IPS-18a (cell line): ENCODE measurements at regions not wholly inside any gene's neighbourhood (a gene's known extent, or its start where the extent isn't known, plus 50 kb on each side); places are given as distances from the start of the nearest gene placed in this dataset.

Experiments
- H3K27ac ChIP-seq: one replicate; pipeline ENCODE4 v1.5.1; 2013; ENCODE audit warnings: low read length
- H3K27me3 ChIP-seq: one replicate; pipeline ENCODE4 v1.6.1; 2013; ENCODE audit warnings: mild to moderate bottlenecking, low read length; ENCODE audit not compliant: control insufficient read depth, insufficient read depth
- H3K36me3 ChIP-seq: one replicate; pipeline ENCODE4 v1.6.1; 2013; ENCODE audit warnings: low read depth, low read length; ENCODE audit not compliant: control insufficient read depth
- H3K4me1 ChIP-seq: one replicate; pipeline ENCODE4 v1.6.1; 2013; ENCODE audit warnings: low read depth, low read length; ENCODE audit not compliant: control insufficient read depth
- H3K4me3 ChIP-seq: one replicate; pipeline ENCODE4 v1.5.1; 2013; ENCODE audit warnings: low read length
- H3K9ac ChIP-seq: one replicate; pipeline ENCODE4 v1.6.1; 2013; ENCODE audit warnings: mild to moderate bottlenecking, low read length, moderate library complexity
- H3K9me3 ChIP-seq: one replicate; pipeline ENCODE4 v1.6.1; 2013; ENCODE audit warnings: low read depth, low read length; ENCODE audit not compliant: control insufficient read depth

- H3K9ac ChIP-seq = no peak overlapping the region
- H3K27me3 ChIP-seq = no peaks in the 10 kb centered on the region
- no peak overlapping the region for H3K27ac ChIP-seq
- no peak overlapping the region for H3K4me3 ChIP-seq
- no peaks in the 10 kb centered on the region for H3K4me1 ChIP-seq
- H3K9me3 ChIP-seq = no peaks in the 10 kb centered on the region
- no peaks in the 10 kb centered on the region for H3K36me3 ChIP-seq
Measured at GRCh38 chr11:19602891-19603290, 109.7 kb upstream of the NAV2 start.

- H3K4me1 ChIP-seq = no peaks in the 10 kb centered on the region
- no peak overlapping the region for H3K27ac ChIP-seq
Measured at GRCh38 chr11:19602406-19602805, 110.2 kb upstream of the NAV2 start.

GRCh38 chr11:19601235-19601634 is 111.4 kb upstream of the NAV2 start:
- H3K9me3 ChIP-seq = no peaks in the 10 kb centered on the region
- no peak overlapping the region for H3K9ac ChIP-seq
- H3K4me1 ChIP-seq = no peaks in the 10 kb centered on the region
- H3K4me3 ChIP-seq = no peak overlapping the region
- H3K27me3 ChIP-seq = no peaks in the 10 kb centered on the region
- no peaks in the 10 kb centered on the region for H3K36me3 ChIP-seq
- H3K27ac ChIP-seq = no peak overlapping the region

More at GRCh38 chr11:19602406-19602805, 110.2 kb upstream of the NAV2 start:
- no peaks in the 10 kb centered on the region for H3K36me3 ChIP-seq
- H3K9ac ChIP-seq = no peak overlapping the region
- no peaks in the 10 kb centered on the region for H3K27me3 ChIP-seq
- no peaks in the 10 kb centered on the region for H3K9me3 ChIP-seq
- H3K4me3 ChIP-seq = no peak overlapping the region

- Histone ChIP-seq H3K4me3 (no peak overlapping the region), H3K9me3 (no peaks in the 10 kb centered on the region), H3K27me3 (no peaks in the 10 kb centered on the region), H3K36me3 (no peaks in the 10 kb centered on the region), H3K4me1 (no peaks in the 10 kb centered on the region), H3K27ac (no peak overlapping the region), H3K9ac (no peak overlapping the region)
Measured at GRCh38 chr11:19599681-19600080, 113.0 kb upstream of the NAV2 start.

GRCh38 chr11:19598876-19599486 is 113.7 kb upstream of the NAV2 start:
- Histone ChIP-seq H3K27ac (no peak overlapping the region), H3K4me1 (no peaks in the 10 kb centered on the region), H3K9me3 (no peaks in the 10 kb centered on the region), H3K9ac (no peak overlapping the region), H3K27me3 (no peaks in the 10 kb centered on the region), H3K4me3 (no peak overlapping the region), H3K36me3 (no peaks in the 10 kb centered on the region)

GRCh38 chr11:19598456-19598855 is 114.2 kb upstream of the NAV2 start:
- H3K27me3 ChIP-seq = no peaks in the 10 kb centered on the region
- H3K9me3 ChIP-seq = no peaks in the 10 kb centered on the region
- H3K4me1 ChIP-seq = no peaks in the 10 kb centered on the region
- H3K36me3 ChIP-seq = no peaks in the 10 kb centered on the region
- no peak overlapping the region for H3K4me3 ChIP-seq
- no peak overlapping the region for H3K27ac ChIP-seq
- no peak overlapping the region for H3K9ac ChIP-seq

- Histone ChIP-seq H3K27me3 (no peaks in the 10 kb centered on the region), H3K27ac (no peak overlapping the region), H3K9ac (no peak overlapping the region), H3K4me1 (no peaks in the 10 kb centered on the region), H3K4me3 (no peak overlapping the region), H3K9me3 (no peaks in the 10 kb centered on the region), H3K36me3 (no peaks in the 10 kb centered on the region)
Measured at GRCh38 chr11:19597876-19598275, 114.8 kb upstream of the NAV2 start.

- Histone ChIP-seq H3K36me3 (no peaks in the 10 kb centered on the region), H3K4me1 (no peaks in the 10 kb centered on the region), H3K4me3 (no peak overlapping the region), H3K27ac (no peak overlapping the region), H3K9me3 (no peaks in the 10 kb centered on the region), H3K9ac (no peak overlapping the region), H3K27me3 (no peaks in the 10 kb centered on the region)
Measured at GRCh38 chr11:19597206-19597605, 115.4 kb upstream of the NAV2 start.

GRCh38 chr11:19595840-19596751 is 116.5 kb upstream of the NAV2 start:
- H3K36me3 ChIP-seq = no peaks in the 10 kb centered on the region

GRCh38 chr11:19595499-19595839 is 117.2 kb upstream of the NAV2 start:
- Histone ChIP-seq H3K36me3 (no peaks in the 10 kb centered on the region), H3K9me3 (no peaks in the 10 kb centered on the region), H3K27ac (no peak overlapping the region), H3K9ac (no peak overlapping the region), H3K4me3 (no peak overlapping the region), H3K4me1 (no peaks in the 10 kb centered on the region), H3K27me3 (no peaks in the 10 kb centered on the region)

More at GRCh38 chr11:19595840-19596751, 116.5 kb upstream of the NAV2 start:
- no peaks in the 10 kb centered on the region for H3K9me3 ChIP-seq
- no peaks in the 10 kb centered on the region for H3K4me1 ChIP-seq
- H3K4me3 ChIP-seq = no peak overlapping the region
- no peaks in the 10 kb centered on the region for H3K27me3 ChIP-seq
- no peak overlapping the region for H3K27ac ChIP-seq
- H3K9ac ChIP-seq = no peak overlapping the region

GRCh38 chr11:19594326-19594725 is 118.3 kb upstream of the NAV2 start:
- H3K27me3 ChIP-seq = no peaks in the 10 kb centered on the region
- no peak overlapping the region for H3K9ac ChIP-seq
- no peak overlapping the region for H3K4me3 ChIP-seq
- H3K4me1 ChIP-seq = no peaks in the 10 kb centered on the region
- H3K27ac ChIP-seq = no peak overlapping the region
- H3K36me3 ChIP-seq = no peaks in the 10 kb centered on the region
- H3K9me3 ChIP-seq = no peaks in the 10 kb centered on the region

GRCh38 chr11:19592842-19593241 is 119.8 kb upstream of the NAV2 start:
- H3K4me1 ChIP-seq = no peaks in the 10 kb centered on the region
- H3K27ac ChIP-seq = no peak overlapping the region
- no peaks in the 10 kb centered on the region for H3K36me3 ChIP-seq
- no peaks in the 10 kb centered on the region for H3K9me3 ChIP-seq
- H3K4me3 ChIP-seq = no peak overlapping the region
- H3K9ac ChIP-seq = no peak overlapping the region
- no peaks in the 10 kb centered on the region for H3K27me3 ChIP-seq
